HG03095 (cell line): ENCODE measurements at regions not wholly inside any gene's neighbourhood (a gene's known extent, or its start where the extent isn't known, plus 50 kb on each side); places are given as distances from the start of the nearest gene placed in this dataset.

Experiments used
- ATAC-seq: cut with Tn5 transposase; IDR thresholded peaks from one replicate; pipeline ENCODE4 v1.9.1; 2021; ENCODE audit warnings: moderate library complexity; ENCODE audit not compliant: unreplicated experiment

DNA sequence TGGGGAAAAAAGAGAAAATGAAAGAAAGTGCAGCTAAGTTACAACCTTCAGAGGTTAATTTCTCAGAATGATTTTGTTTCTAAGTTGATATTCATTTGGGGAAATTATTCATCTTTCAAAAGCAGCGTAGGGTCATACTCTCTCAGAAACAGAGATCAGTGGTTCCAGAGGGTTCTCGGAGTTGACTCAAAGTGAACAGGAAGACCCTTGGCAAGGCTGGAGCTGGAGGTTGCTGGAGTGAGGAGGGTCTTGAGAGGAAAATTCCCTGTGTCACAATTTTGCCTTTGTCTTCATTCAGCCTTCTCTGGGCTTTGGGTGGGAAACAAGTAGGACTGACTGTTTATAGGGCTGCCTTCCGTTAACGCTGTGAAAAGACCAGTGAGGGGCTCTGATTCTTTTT is 168.2 kb downstream of the ICOS start:
- ATAC-seq: no peak

DNA sequence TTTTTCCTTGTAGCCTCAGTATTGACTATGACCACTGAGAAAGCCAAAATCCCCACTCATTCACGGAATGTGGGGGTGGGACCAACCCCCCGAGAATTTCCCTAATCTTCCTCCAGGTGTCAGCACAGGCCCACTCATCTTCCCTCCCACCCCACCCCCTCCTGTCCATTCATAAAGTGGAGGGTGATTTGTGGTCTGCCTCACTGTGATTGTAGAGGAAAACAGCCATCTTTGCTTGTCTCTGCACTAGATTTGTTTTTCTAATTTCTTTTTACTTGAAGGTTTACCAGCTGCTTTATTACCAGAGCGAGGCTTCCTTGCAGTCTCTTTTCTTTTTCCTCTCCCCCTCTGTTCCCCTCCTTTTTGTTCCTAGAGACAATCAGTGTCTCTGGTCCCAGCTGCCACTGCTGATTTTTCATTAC is 171.8 kb downstream of the ICOS start:
- no peak for ATAC-seq

DNA sequence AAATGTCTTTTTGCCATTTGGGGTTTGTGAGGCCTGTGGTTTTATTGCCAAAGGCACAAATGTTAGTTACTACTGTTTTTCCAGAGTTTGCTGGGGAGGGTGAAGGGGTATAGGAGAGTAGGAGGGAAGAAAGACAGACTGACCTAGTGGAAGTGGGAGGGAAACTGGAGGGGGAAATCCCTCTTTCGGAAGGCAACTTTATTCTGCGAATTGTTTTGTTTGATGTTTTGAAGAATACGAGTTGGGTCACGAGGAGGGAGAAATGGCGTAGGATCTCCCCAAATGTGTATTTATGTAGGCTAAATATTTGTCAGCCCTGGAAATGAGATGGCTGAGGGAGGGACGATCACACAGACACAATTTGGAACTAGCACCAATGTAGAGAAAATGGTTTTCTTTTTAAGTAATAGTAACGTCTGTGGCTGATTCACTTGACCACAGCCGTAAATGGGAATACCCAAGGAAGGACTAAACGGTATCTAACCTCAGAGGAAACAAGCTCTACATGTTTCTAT is 172.3 kb downstream of the ICOS start:
- no peak for ATAC-seq

DNA sequence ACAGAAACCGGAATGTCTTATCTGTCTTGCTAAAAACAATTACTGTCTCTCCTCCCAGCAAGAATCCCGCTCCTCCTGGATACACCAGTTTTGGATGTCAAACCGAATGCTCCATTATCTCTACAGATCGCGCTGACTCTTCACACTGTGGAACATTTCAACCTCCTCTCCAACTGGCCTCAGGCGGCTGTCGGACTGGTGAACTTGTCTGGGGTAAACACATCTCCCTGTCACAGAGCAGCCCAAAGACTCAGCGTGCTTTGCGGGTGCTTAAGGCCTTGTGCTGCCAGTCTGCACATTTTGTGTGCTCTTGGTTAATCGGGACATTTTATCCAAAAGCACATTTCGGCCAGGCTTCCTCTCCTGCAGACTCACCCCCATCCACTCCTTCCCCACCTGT is 173.1 kb downstream of the ICOS start:
- no peak for ATAC-seq

DNA sequence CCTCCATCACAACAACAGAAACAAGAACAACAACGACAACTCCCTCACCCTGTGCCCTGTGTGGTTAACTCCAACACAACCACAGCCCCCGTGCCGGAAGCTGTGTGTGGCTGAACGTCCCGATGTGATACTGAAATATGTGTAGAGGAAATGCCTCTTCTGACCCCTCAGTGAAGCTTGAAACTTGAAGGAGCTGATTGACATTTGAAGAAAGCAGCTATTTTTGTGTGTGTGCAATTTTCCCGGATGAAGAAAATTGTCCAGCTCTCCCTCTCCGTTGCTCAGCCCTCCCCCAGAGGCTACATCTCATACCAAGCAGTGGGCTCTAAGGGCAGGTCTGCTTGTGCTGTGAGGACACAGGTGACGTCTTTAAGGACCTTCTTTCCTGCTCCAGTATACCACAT is 173.8 kb downstream of the ICOS start:
- ATAC-seq: peak; percentile 91

DNA sequence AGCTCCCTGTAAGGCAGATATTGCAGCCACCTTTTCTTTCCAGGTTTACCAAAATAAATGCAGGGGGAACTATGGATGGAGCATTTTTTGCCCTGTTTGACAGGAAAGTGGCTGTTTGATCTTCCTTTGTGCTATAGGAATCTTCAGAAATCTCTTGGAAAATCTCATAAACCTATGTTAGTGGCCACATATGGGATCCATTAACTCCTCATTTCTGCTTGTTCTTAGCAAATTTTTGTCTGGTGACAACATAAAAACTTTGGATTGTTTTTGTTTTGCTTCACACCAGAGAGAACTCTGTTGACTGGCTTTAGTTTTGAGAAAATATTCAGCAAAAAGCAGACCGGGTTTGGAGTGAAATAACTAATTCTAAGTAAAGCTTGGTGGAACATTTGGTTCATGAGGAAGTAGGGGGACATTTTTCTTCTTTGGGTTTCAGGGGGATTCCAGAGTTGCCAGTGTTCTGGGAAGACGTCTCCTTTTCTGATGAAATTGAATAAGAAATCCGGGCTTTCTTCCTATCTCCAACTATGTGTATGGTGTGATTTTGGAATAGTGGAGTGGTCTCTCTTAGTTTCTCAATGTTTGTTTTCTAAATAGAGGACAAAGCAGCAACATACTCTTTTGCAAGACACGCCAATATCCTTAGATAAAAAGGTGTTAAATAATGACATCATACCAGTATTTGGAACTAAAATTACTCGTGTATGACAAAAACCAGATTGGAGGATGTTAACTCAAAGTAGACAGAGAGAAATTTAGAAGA is 174.4 kb downstream of the ICOS start:
- ATAC-seq: no peak

DNA sequence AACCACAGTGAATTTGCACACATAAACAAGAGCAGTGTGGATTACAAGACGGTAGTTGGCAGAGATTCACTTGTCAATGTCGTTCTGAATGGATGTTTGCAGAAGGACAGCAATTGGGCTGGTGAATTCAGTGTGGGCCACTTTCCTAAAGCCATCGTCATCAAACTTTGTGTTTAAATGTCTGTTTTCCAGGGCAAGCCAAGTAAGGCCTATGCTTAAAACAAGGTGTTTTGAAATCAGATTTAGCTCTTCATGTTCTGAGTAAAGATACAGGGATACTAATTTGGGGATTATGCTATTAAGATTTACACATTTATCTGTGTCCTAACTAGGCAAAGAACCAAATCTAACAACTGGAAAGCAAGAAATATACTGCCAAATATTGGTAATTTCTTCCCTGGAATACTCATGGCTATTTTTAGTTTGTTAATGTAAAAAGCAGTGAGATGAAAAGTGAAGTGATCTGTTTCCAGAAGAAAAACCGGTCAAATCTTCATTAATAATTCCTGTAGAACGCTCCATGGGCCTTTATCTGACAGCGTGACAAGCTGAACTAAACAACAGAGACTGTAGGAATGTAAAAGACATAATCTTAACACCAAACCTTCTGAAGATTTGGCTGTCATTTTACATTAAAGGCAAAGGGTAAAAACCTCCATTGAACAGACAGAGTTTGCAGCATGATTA is 175.7 kb downstream of the ICOS start:
- ATAC-seq: no peak

DNA sequence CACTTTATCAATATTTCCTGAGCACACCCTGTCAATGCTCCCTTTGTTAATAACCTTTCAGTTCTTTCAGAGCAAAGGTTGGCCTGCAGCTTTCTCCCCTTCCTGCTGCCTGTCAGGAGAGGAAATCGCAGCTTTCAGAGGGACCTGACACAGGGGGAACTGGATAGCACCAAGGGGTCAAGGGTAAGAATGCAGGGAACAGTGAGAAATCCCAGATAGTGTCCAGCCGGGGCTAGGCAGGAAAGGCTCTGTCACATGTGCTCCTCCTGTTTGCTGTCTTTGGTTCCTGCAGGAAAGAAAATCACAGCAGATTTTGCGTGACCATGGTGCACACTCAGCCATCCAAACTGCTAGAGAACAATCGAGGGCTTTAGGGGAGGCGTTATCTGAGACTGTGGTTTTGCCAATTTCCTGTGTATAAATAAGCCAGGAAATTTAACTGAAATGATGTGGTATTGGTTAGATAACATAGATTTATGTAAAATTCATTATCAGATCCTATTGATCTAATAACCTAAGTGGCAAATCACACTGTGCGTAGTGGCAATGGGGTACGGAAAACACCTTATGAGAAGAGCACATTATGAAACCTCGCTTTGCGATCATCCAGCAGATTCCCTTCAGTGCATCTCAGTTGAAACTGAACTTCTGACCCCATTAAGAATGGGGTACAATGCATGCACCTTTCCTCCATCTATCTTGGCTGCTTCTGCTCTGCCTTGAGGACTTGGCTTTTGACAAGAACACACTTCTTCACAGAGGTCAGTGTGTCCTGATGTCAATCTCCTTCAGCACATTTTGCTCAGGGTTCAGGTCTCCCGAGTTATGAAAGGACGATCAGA is 178.0 kb downstream of the ICOS start:
- ATAC-seq: no peak

DNA sequence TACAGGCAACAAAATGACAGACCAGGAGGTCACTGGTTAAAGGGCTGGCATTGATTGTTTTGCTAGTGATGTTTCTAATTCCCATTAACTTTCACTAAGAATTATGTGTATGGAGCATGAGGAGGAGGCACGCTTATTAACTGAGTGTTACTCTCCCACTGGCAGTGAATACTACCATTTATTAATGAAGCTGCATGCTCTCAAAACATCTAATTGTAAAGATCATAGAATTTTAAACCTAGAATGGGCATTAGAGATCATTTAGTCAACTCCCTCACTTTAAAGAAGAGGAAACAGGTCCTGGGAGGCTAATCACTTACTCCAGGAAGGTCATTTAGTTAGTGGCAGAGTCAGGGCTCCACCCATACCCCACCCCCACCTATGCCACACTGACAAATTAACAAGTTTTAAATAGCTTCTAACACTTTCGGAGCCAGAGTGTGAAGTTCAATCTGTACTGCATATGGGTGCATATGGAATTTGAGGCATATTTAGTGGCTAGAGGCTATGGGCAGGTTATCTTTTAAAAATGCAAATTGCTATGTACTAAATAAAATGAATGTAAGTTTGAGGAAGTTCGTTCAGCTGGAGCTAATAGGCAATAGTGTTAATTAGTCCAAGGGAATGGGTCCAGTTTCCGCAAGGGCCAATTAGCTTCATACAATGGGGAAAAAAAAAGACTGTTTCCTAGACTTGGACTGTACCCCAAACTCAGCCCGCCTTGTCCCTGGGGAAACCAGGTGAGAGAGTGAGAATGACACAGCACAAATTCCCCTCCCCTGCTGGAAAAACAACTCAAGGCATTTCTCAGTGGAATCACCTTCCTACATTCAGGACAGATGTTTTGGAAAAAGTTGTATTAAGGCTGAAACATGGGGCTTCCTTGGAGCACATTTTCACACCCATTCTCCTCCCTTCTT is 178.8 kb downstream of the ICOS start:
- no peak for ATAC-seq

DNA sequence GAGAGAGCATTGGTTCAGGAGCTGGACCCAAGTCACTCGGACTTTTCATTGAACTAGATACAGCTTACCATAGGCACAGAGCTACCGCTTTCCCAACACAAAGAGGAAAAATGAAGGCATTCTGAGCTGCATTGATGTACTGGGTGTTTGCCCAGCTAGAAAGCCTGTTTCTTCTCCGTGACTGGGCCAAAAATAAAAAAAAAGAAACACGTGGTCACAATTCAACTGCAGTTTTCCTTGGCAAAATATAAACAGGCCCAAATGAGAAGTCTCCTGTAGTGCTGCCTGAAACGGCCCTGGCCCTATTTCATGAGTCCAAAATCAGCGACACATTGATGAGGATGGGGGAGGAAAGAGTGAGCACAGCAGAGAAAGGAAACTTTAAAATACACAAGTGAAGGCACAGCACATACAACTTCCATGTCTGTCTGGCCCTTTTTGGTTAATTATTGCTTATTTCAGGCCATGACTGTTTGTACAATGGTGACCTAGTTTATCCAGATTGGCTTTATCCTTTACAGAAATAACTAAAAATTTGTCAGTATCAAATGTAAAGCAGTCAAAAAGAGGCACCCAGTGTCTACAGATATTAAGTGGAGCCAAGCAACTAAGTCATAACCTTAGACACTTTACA is 179.7 kb downstream of the ICOS start:
- no peak for ATAC-seq

DNA sequence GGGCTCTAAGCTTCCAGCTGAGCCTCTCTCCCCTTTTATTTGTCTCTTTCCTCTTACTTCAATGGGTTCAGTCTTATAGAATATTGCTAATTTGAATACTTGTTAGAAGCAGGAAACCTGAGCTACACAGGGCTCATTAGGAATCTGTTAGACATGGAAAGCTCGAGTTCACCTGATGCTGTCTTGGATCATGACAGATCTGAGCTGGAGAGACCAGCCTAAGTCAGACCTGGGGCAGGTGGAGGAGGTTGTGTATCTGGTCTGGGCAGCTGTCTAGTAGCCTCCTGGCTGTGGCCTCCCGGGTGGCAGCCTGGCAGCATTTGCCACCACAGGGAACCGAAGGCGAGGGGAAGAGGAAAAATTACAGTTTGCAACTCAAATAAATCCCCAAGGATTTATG is 185.9 kb downstream of the ICOS start:
- no peak for ATAC-seq

DNA sequence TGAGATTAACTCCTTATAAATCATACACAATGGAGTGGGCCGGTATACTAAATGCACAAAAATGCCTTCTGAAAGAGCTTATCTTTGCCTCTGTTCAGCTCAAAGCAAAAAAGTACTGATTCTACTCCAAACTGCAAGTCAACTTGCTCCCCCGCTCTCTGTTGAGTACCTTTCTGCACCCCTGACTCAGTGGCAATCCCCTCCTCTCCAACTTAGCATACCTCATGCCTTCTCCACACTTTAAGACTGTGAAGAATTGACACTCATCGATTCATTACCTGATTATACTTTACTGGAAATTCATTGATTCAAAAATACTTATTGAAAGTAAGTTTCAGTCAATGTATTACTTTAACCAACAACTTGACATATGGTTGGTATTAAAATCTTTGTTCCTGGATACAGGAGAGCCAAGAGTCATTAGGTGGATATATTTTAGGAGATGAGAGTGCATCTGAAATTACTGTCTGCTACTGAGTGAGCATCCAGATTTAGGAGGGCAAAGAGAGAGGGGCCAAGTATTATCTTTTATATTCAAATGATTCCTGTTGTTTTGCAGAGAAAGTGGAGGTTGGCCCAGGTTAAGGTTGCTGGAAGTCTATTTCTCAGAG is 187.7 kb downstream of the ICOS start:
- ATAC-seq: no peak

DNA sequence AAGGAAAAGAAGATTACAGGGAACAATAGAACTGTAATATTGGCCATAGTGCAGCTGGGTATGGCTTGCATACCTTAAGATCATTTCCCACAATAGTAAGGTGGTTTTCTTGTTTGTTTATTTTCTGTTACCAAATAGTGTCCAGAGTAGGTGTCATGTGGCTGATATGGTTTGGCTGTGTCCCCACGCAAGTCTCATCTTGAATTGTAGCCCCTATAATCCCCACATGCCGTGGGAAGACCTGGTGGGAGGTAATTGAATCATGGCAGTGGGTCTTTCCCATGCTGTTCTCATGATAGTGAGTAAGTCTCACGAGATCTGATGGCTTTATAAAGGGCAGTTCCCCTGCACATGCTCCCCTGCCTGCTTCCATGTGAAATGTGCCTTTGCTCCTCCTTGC is 190.1 kb downstream of the ICOS start:
- ATAC-seq: no peak

DNA sequence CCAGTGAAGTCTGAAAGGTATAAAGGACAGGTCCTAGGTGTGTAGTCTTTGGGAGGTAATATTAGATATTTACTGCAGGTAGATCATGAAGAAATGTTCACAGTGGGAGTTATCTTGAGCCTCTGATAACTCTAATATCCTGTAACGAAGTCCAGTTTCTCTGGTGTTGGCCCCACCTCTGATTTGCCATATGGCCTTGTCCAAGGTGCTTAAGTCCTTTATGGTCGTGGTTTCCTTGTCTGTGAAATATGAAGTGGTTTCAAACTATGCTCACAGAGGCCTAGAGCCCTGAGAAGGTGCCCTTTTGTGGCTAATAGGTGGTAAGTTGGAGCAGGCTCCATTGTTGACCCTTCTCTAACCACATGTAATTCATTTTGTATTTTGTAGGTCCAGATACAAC is 190.7 kb downstream of the ICOS start:
- no peak for ATAC-seq

DNA sequence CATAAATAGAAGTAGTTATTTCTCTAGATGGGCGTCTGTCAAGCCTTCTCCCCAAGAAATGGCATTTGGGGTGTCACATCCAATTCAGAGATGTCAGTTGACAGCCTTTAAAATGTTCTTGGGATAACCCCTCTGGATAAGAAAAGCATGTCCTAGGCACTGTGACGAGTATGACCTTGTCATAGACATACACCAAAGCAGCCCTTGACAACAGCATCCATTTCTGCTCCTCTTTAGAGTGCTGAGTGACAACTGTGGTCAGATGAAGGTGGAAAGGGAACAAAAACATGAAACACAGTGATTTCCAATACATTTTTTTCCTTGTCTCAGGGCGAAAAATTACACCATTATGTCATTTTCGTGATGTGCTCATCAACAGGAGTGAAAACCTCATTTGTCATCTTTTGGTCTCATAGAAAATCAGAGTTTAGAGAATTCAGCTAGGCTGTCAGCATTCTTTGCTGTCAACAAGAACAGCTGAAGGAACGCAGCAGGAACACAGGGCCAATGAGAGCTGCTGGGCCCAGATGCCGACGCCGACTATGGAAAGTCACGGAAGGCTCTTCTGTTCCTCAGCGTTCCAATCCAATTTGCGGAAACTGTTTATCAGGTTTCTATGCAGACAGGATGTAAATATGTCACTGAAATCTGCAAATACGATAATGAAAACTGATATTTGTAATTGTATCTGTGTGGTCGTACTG is 193.2 kb downstream of the ICOS start:
- no peak for ATAC-seq

DNA sequence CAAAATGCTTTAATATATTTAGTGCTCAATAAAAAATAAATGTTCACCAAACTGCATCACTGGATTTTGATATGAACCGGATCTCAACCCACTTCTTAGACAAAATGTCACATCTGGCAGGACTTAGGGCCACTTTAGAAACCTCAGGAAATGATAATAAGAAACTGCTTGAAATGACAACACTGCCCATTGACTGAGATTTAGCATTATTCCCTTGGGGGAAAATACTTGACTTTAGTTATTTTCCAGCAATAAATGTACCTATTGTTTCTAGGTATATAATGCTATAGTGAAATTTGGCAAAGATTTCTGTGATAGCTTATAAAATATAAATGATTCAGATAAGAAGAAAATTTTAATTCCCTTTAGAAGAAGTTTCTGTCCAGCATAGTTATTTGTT is 195.1 kb downstream of the ICOS start:
- ATAC-seq: no peak

DNA sequence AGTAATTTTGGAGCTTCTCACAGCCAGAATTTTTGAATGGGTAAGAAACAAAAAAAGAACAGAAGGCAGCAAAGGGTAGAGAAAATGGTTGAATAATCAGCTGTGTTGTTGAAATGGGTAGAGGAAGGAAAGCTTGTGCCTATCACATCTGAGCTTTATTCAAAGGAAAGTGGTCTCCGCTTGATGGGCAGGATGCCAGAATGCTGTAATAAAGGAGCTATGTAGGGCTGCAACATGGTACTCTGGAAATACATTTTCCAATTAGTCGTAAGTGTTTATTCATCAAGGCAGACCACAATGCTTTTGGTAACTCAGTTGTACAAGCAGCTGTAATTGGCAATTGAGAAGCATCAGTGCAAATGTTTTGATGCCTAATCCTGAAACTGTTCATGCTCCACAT is 196.9 kb downstream of the ICOS start:
- no peak for ATAC-seq

DNA sequence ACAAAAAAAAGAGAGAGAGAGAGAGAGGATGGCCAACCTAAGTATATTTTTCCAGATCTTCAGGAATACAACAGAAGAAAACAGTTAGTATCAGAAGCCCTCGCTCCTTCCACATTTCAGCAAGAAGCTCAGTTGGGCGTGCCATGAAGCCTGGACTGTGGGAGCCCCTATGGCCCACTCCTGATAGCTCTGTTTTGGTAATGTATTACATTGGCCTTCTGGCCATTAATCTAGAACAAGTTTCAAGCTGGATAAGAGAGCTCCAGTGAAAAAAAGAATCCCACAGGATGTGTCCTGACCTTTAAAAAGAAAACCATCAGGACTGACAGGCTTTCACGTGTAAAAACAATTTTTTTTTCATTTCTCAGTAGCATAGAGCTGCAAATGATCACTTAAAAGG is 197.9 kb downstream of the ICOS start:
- no peak for ATAC-seq

DNA sequence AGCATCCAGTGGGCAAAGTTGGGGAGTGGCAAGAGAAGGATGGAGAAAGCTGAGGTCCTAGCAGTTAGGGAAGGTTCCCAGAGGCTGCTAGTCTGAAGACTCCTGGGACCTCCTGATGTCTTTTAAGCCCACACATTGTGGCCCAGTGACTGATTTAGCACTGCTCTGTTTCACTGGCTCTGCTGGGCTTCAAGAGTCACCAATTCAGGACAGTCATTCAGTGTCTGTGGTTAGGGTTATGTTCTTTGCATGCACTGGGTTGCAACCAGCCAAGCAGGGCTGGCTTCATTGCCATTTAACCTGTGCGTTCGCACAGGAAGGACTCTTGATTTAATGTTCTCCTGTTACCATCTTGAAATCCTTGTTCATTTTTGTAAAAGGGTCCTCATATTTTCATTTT is 199.2 kb downstream of the ICOS start:
- no peak for ATAC-seq
